GM10266 (cell line): ENCODE measurements at regions not wholly inside any gene's neighbourhood (a gene's known extent, or its start where the extent isn't known, plus 50 kb on each side); places are given as distances from the start of the nearest gene placed in this dataset.

Experiments used
- DNase-seq: peaks from one replicate; pipeline ENCODE4 v3.0.0; 2012; ENCODE audit errors: extremely low spot score
- CTCF ChIP-seq: IDR thresholded peaks from 2 replicates; pipeline ENCODE4 v1.5.1; 2012; ENCODE audit warnings: mild to moderate bottlenecking, low read depth; ENCODE audit not compliant: control insufficient read depth, insufficient read depth; ENCODE audit errors: missing control alignments

- TF ChIP-seq CTCF = no peak
- no peak for DNase-seq
These were observed 110.1 kb upstream of the JAG1 start for GRCh38 chr20:10783707-10784553.

GRCh38 chr20:10784554-10785183, 110.9 kb upstream of the JAG1 start:
- no peak for TF ChIP-seq CTCF
- no peak for DNase-seq

GRCh38 chr20:10786678-10787077, 112.9 kb upstream of the JAG1 start:
- DNase-seq = no peak

GRCh38 chr20:10788055-10788454, 114.3 kb upstream of the JAG1 start:
- TF ChIP-seq CTCF = no peak
- no peak for DNase-seq

More at GRCh38 chr20:10786678-10787077, 112.9 kb upstream of the JAG1 start:
- TF ChIP-seq CTCF = no peak

GRCh38 chr20:10788877-10789276, 115.1 kb upstream of the JAG1 start:
- no peak for TF ChIP-seq CTCF
- DNase-seq = no peak

DNA sequence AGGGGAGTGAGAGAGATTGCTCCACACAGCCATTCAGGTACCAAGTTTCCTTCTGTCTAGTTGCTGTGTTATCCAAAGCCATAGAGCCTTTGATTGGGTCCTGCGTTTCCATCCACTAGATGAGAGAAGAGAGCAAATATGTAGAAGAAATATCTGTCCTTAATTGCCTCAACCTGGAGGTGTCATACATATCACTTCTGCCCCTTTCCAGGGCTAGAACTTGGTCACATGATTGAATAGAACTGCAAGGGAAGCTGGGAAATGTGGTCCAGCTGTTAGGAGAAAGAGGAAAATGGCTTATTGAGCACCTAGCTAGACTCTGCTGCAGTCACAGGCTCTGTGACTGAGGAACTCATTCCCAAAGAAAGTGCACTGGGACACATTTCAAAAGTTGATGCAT, 115.6 kb upstream of the JAG1 start:
- TF ChIP-seq CTCF = no peak
- no peak for DNase-seq

DNA sequence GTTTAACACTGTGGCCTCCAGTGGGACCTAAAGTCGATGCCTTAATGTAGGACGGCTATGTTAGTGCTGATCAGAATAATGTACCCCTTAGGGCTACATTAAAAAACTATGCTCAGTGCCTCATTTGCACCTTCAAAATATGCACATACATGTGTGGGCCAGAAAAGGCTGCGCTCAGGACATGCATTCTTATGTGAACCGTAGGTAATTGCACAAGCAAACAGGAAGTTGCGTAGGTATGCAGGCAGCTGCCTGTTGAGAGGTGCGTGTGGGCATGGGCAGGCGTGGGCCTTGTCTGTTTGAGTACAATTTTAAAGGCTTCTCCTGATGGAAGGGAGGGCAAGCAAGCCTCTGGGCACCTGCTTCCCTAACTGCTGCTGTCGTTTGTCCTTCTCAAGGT, 116.2 kb upstream of the JAG1 start:
- no peak for TF ChIP-seq CTCF
- DNase-seq = no peak
